Right renal pelvis (tissue), 4 donors: ENCODE measurements at regions not wholly inside any gene's neighbourhood (a gene's known extent, or its start where the extent isn't known, plus 50 kb on each side); places are given as distances from the start of the nearest gene placed in this dataset.

Experiments
- DNase-seq, 4 donors: peaks; one replicate each; pipeline ENCODE4 v3.0.0-alpha.2; 2013; ENCODE audit warnings: low read depth in 4 of 4, low spot score in 3 of 4, missing footprints in 1 of 4

GRCh38 chr16:87176735-87177134, 140.5 kb downstream of the C16orf95 start:
- DNase-seq = no peak

- DNase-seq = no peak
Measured at GRCh38 chr16:87177673-87178072, 139.5 kb downstream of the C16orf95 start.

- peak in 2 of 4 donors; percentile 41 to 48 for DNase-seq
Measured at GRCh38 chr16:87178177-87178863, 138.9 kb downstream of the C16orf95 start.

GRCh38 chr16:87178977-87179376, 138.2 kb downstream of the C16orf95 start:
- peak in 1 of 4 donors; percentile 46 for DNase-seq

GRCh38 chr16:87180069-87180468, 137.1 kb downstream of the C16orf95 start:
- DNase-seq = no peak

GRCh38 chr16:87182759-87183158, 134.4 kb downstream of the C16orf95 start:
- DNase-seq = no peak

- DNase-seq = no peak
Measured at GRCh38 chr16:87183647-87184046, 133.5 kb downstream of the C16orf95 start.

GRCh38 chr16:87185308-87185707, 131.9 kb downstream of the C16orf95 start:
- no peak for DNase-seq

GRCh38 chr16:87185983-87186382, 131.2 kb downstream of the C16orf95 start:
- DNase-seq = no peak

- no peak for DNase-seq
Measured at GRCh38 chr16:87186446-87186845, 130.7 kb downstream of the C16orf95 start.

- DNase-seq = no peak
Measured at GRCh38 chr16:87186876-87187533, 130.2 kb downstream of the C16orf95 start.

- no peak for DNase-seq
Measured at GRCh38 chr16:87188104-87188503, 129.1 kb downstream of the C16orf95 start.

- DNase-seq = no peak
Measured at GRCh38 chr16:87189426-87189825, 127.8 kb downstream of the C16orf95 start.

- no peak for DNase-seq
Measured at GRCh38 chr16:87190288-87191230, 126.6 kb downstream of the C16orf95 start.

GRCh38 chr16:87192452-87193073, 124.6 kb downstream of the C16orf95 start:
- no peak for DNase-seq

- no peak for DNase-seq
Measured at GRCh38 chr16:87194172-87194571, 123.0 kb downstream of the C16orf95 start.

GRCh38 chr16:87195161-87195560, 122.0 kb downstream of the C16orf95 start:
- no peak for DNase-seq

GRCh38 chr16:87196231-87196630, 121.0 kb downstream of the C16orf95 start:
- DNase-seq = no peak

GRCh38 chr16:87196661-87197060, 120.5 kb downstream of the C16orf95 start:
- no peak for DNase-seq

- DNase-seq = no peak
Measured at GRCh38 chr16:87198328-87198832, 118.8 kb downstream of the C16orf95 start.

GRCh38 chr16:87198881-87199280, 118.3 kb downstream of the C16orf95 start:
- no peak for DNase-seq
